ENCODE measurements at regions not wholly inside any gene's neighbourhood (a gene's known extent, or its start where the extent isn't known, plus 50 kb on each side); places are given as distances from the start of the nearest gene placed in this dataset.

- Histone ChIP-seq H2BK15ac (ENCODE audit: low read length) (no peak overlapping the region), H3K27ac (ENCODE audit: low read depth, low read length) (no peak overlapping the region), H2AFZ (ENCODE audit: low read length) (no peak overlapping the region), H4K8ac (ENCODE audit: extremely low read depth, insufficient read depth, low read length) (no peak overlapping the region), H3K14ac (ENCODE audit: insufficient read length) (no peak overlapping the region), H2BK20ac (ENCODE audit: low read length) (no peak overlapping the region), H3K9ac (replicated peaks in 1 of 4; ENCODE audit: extremely low read depth in 1 of 4, low read depth in 3 of 4, low read length in 3 of 4) (no peak overlapping the region), H2BK12ac (ENCODE audit: low read depth, low read length) (no peak overlapping the region), H3K56ac (replicated peaks; ENCODE audit: insufficient read length, low read depth, low read length) (no peak overlapping the region), H3K23ac (ENCODE audit: insufficient read length) (no peak overlapping the region), H3K4me3 (ENCODE audit: extremely low read depth in 1 of 4, insufficient read depth in 2 of 4, low read depth in 3 of 4, low read length in 4 of 4) (no peak overlapping the region), H3K27me3 (replicated peaks in 1 of 4; ENCODE audit: control insufficient read depth in 3 of 4, extremely low read depth in 1 of 4, insufficient read depth in 3 of 4, low read length in 3 of 4) (no peaks in the 10 kb centered on the region), H3K79me1 (ENCODE audit: low read depth, low read length) (no peaks in the 10 kb centered on the region), H3K4ac (replicated peaks; ENCODE audit: insufficient read length, low read depth, low read length) (no peak overlapping the region), H4K5ac (ENCODE audit: insufficient read length, low read depth, low read length) (no peak overlapping the region), H4K91ac (replicated peaks; ENCODE audit: insufficient read length, low read length) (no peak overlapping the region), H3K79me2 (ENCODE audit: control insufficient read depth in 1 of 2, insufficient read depth in 2 of 2, low read length in 2 of 2) (no peaks in the 10 kb centered on the region), H2BK5ac (ENCODE audit: low read depth, low read length) (no peak overlapping the region), H3K23me2 (ENCODE audit: low read depth, low read length) (no peaks in the 10 kb centered on the region), H3K36me3 (ENCODE audit: control insufficient read depth in 2 of 4, insufficient read depth in 4 of 4, low read length in 3 of 4) (no peaks in the 10 kb centered on the region), H3K4me1 (replicated peaks in 1 of 4; ENCODE audit: control insufficient read depth in 3 of 4, insufficient read depth in 4 of 4, low read length in 3 of 4) (no peaks in the 10 kb centered on the region), H3K4me2 (ENCODE audit: insufficient read depth in 1 of 2, low read depth in 2 of 2, low read length in 2 of 2) (no peak overlapping the region), H3K18ac (ENCODE audit: extremely low read depth, low read length) (no peak overlapping the region), H2BK120ac (replicated peaks; ENCODE audit: low read depth, low read length) (no peak overlapping the region), H4K20me1 (replicated peaks in 1 of 2; ENCODE audit: control insufficient read depth in 1 of 2, insufficient read depth in 2 of 2, low read length in 2 of 2) (no peaks in the 10 kb centered on the region), H2AK5ac (ENCODE audit: low read depth, low read length) (no peak overlapping the region), H3K9me3 (ENCODE audit: insufficient read depth in 2 of 2, low read depth in 1 of 2, low read length in 1 of 2) (no peaks in the 10 kb centered on the region; a peak in 1 of 4 replicates)
- DNase-seq (ENCODE audit: low read depth in 1 of 2, low spot score in 2 of 2): no peak
- ChIA-PET POLR2A (ENCODE audit: partially characterized antibody) (no interaction called here), CTCF (ENCODE audit: partially characterized antibody) (no interaction called here)
- TF ChIP-seq GTF2F1 (IDR thresholded peaks at IDR 0.05; ENCODE audit: borderline replicate concordance, low read depth, low read length) (no peak), EZH2 (IDR thresholded peaks at IDR 0.05; ENCODE audit: low read depth, low read length, severe bottlenecking) (no peak), PHF8 (conservative IDR thresholded peaks at IDR 0.05; ENCODE audit: low read depth, low read length) (no peak), CTBP2 (IDR thresholded peaks at IDR 0.05; ENCODE audit: borderline replicate concordance, insufficient read depth, insufficient read length, low read length) (no peak), SP1 (IDR thresholded peaks at IDR 0.05; ENCODE audit: low read depth, low read length) (no peak), RXRA (IDR thresholded peaks at IDR 0.05; ENCODE audit: insufficient read depth, low read depth, low read length) (no peak), EGR1 (IDR thresholded peaks at IDR 0.05; ENCODE audit: borderline replicate concordance, low read depth, low read length) (no peak), SIRT6 (IDR thresholded peaks at IDR 0.05; ENCODE audit: low read length) (no peak), TCF12 (IDR thresholded peaks at IDR 0.05; ENCODE audit: low read depth, low read length) (no peak), SAP30 (IDR thresholded peaks at IDR 0.05; ENCODE audit: insufficient read depth, insufficient replicate concordance, low read length) (no peak), TAF1 (IDR thresholded peaks at IDR 0.05; ENCODE audit: low read depth, low read length) (no peak), SP4 (IDR thresholded peaks at IDR 0.05; ENCODE audit: low read length) (no peak), BACH1 (IDR thresholded peaks at IDR 0.05; ENCODE audit: low read length) (no peak)
- FAIRE-seq: no peak
Observed at GRCh38 chr5:123855609-123856008, 343.6 kb downstream of the CSNK1G3 start.

All from H1 (cell line).